Nephron (organoid): ENCODE measurements at regions not wholly inside any gene's neighbourhood (a gene's known extent, or its start where the extent isn't known, plus 50 kb on each side); places are given as distances from the start of the nearest gene placed in this dataset.

ENCODE experiments used
- H3K27ac Mint-ChIP-seq, 3 experiments: 2 replicates each; pipeline ENCODE4 v1.8.0; 2020; ENCODE audit warnings: mixed read lengths in 3 of 3, mild to moderate bottlenecking in 2 of 3, moderate library complexity in 1 of 3
- H3K27me3 Mint-ChIP-seq: 2 replicates; pipeline ENCODE4 v1.8.0; 2021; ENCODE audit warnings: low read depth, mild to moderate bottlenecking, moderate library complexity, mixed read lengths
- H3K36me3 Mint-ChIP-seq: 2 replicates; pipeline ENCODE4 v1.8.0; 2020; ENCODE audit warnings: low read depth, mixed read lengths
- H3K4me1 Mint-ChIP-seq: 2 replicates; pipeline ENCODE4 v1.8.0; 2020; ENCODE audit warnings: mixed read lengths
- H3K4me3 Mint-ChIP-seq, 3 experiments: 2 replicates each; pipeline ENCODE4 v1.8.0; 2020; ENCODE audit warnings: mild to moderate bottlenecking in 3 of 3, mixed read lengths in 3 of 3, moderate library complexity in 2 of 3
- H3K9me3 Mint-ChIP-seq: 2 replicates; pipeline ENCODE4 v1.8.0; 2020; ENCODE audit warnings: mixed read lengths
- CTCF ChIP-seq, 3 experiments: fragments of 200-600 bp; sonication (generic); IDR thresholded peaks; one replicate each; pipeline ENCODE4 v1.5.0; 2021; ENCODE audit warnings: antibody characterized with exemption in 3 of 3; ENCODE audit not compliant: unreplicated experiment in 3 of 3

GRCh38 chr4:187238646-187239045 is 515.0 kb upstream of the FAT1 start:
- no peak overlapping the region for H3K27ac Mint-ChIP-seq
- H3K4me3 Mint-ChIP-seq, result no peak overlapping the region
- H3K9me3 Mint-ChIP-seq, result peaks cover 8% of the 10 kb centered on the region
- H3K4me1 Mint-ChIP-seq, result peaks cover 9% of the 10 kb centered on the region
- H3K27me3 Mint-ChIP-seq, result peaks cover 4% of the 10 kb centered on the region
- TF ChIP-seq CTCF (IDR thresholded peaks at IDR 0.05; ENCODE audit: unreplicated experiment in 3 of 3), result no peak
- H3K36me3 Mint-ChIP-seq, result no peaks in the 10 kb centered on the region

GRCh38 chr4:187251896-187252295 is 528.2 kb upstream of the FAT1 start:
- Mint-ChIP-seq H3K36me3 (no peaks in the 10 kb centered on the region), H3K4me1 (peaks cover 8% of the 10 kb centered on the region), H3K9me3 (no peaks in the 10 kb centered on the region), H3K27ac (no peak overlapping the region), H3K27me3 (no peaks in the 10 kb centered on the region), H3K4me3 (no peak overlapping the region)
- no peak for TF ChIP-seq CTCF (IDR thresholded peaks at IDR 0.05; ENCODE audit: unreplicated experiment in 3 of 3)

GRCh38 chr4:187256897-187257296 is 533.2 kb upstream of the FAT1 start:
- Mint-ChIP-seq H3K27me3 (no peaks in the 10 kb centered on the region), H3K27ac (no peak overlapping the region), H3K36me3 (no peaks in the 10 kb centered on the region), H3K9me3 (no peaks in the 10 kb centered on the region), H3K4me1 (no peaks in the 10 kb centered on the region), H3K4me3 (no peak overlapping the region)
- TF ChIP-seq CTCF (IDR thresholded peaks at IDR 0.05; ENCODE audit: unreplicated experiment in 3 of 3), result no peak

GRCh38 chr4:187258651-187259401 is 535.2 kb upstream of the FAT1 start:
- no peak overlapping the region for H3K4me3 Mint-ChIP-seq
- no peaks in the 10 kb centered on the region for H3K9me3 Mint-ChIP-seq
- H3K36me3 Mint-ChIP-seq, result no peaks in the 10 kb centered on the region
- no peak overlapping the region for H3K27ac Mint-ChIP-seq
- no peaks in the 10 kb centered on the region for H3K27me3 Mint-ChIP-seq
- TF ChIP-seq CTCF (IDR thresholded peaks at IDR 0.05; ENCODE audit: unreplicated experiment in 3 of 3), result no peak
- no peaks in the 10 kb centered on the region for H3K4me1 Mint-ChIP-seq

- H3K36me3 Mint-ChIP-seq, result no peaks in the 10 kb centered on the region
- no peaks in the 10 kb centered on the region for H3K27me3 Mint-ChIP-seq
- peaks cover 5% of the 10 kb centered on the region for H3K4me1 Mint-ChIP-seq
- peak overlapping the region in 1 of 3 experiments; percentile 44 for H3K27ac Mint-ChIP-seq
- H3K4me3 Mint-ChIP-seq, result no peak overlapping the region
- TF ChIP-seq CTCF (IDR thresholded peaks at IDR 0.05; ENCODE audit: unreplicated experiment in 3 of 3), result no peak
- H3K9me3 Mint-ChIP-seq, result no peaks in the 10 kb centered on the region
Observed at GRCh38 chr4:187268940-187269339, 545.3 kb upstream of the FAT1 start.

- H3K36me3 Mint-ChIP-seq, result no peaks in the 10 kb centered on the region
- TF ChIP-seq CTCF (IDR thresholded peaks at IDR 0.05; ENCODE audit: unreplicated experiment in 3 of 3), result no peak
- no peak overlapping the region for H3K27ac Mint-ChIP-seq
- peaks cover 5% of the 10 kb centered on the region for H3K4me1 Mint-ChIP-seq
- H3K4me3 Mint-ChIP-seq, result no peak overlapping the region
- no peaks in the 10 kb centered on the region for H3K27me3 Mint-ChIP-seq
- no peaks in the 10 kb centered on the region for H3K9me3 Mint-ChIP-seq
Observed at GRCh38 chr4:187270154-187270553, 546.5 kb upstream of the FAT1 start.
